ENCODE measurements at regions not wholly inside any gene's neighbourhood (a gene's known extent, or its start where the extent isn't known, plus 50 kb on each side); places are given as distances from the start of the nearest gene placed in this dataset.

- DNase-seq: no peak
Measured at GRCh38 chr15:70488941-70489848, 274.2 kb downstream of the UACA start.

- no peak for DNase-seq
Measured at GRCh38 chr15:70488002-70488605, 275.3 kb downstream of the UACA start.

GRCh38 chr15:70487387-70487740, 276.0 kb downstream of the UACA start:
- no peak for DNase-seq

DNA sequence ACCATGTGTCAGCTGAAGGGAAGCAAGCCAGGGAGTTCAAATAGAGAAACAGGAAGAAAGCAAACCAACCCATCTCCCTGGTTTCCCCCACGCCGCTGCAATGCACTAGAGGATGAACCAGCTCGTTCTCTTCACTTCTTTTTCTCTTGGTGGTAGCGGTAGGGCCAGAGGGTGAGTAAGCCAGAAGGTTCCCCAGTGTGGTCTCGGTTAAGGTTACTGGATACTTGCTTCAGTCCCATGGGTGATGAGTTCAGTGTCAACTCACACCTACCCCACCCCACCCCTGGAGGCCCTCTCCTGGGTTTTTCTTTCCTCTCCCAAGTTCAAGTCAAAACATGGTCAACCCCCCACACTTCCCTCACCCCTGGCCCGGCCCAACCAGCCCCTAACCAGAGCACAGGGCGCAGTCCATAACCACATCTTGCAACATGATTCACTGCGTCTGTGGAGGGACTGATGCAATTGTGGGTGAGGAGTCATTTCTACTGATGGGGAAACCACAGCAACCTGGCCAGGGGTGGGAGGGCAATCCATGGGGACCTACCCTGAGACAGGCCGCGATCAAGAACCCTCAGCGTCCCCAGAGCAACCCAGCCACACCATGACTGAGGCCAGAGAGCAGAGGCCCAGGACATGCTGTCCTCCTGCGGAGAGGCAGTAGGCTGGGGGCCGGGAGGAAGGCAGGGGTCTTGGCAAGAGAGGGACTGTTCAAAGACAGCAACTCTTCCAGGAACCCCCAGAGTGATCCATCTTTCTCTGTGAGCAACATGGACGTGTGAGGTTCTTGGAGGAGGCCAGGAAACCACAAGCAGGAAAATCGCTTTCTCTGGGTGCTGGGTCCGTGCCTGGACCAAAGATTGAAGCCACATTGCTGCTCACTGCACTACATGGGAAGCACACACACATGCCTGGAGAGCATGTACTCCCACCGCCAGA, 276.6 kb downstream of the UACA start:
- DNase-seq: no peak

GRCh38 chr15:70486012-70486411, 277.3 kb downstream of the UACA start:
- DNase-seq: no peak

GRCh38 chr15:70484993-70485392, 278.4 kb downstream of the UACA start:
- DNase-seq: no peak

DNA sequence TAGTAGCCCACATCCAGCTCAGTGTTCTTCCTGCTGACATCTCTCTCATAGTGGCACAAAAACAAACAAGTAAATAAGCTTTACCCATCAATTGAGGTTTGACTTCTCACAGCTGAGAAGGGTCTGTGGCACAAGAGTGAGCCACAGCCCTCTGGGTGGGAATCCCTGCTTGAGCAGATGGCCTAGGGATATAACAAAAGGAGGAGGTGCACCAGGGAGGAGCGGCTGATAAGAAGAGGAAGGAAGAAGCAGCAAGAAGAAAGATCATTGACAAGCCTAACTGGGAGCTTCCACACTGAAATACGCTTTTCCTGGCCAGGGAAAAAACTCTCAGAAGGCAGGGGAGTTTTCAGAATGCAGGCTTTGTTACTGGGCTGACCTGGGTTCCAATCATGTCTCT, 279.8 kb downstream of the UACA start:
- no peak for DNase-seq

- no peak for DNase-seq
Measured at GRCh38 chr15:70480196-70480856, 283.0 kb downstream of the UACA start.

DNA sequence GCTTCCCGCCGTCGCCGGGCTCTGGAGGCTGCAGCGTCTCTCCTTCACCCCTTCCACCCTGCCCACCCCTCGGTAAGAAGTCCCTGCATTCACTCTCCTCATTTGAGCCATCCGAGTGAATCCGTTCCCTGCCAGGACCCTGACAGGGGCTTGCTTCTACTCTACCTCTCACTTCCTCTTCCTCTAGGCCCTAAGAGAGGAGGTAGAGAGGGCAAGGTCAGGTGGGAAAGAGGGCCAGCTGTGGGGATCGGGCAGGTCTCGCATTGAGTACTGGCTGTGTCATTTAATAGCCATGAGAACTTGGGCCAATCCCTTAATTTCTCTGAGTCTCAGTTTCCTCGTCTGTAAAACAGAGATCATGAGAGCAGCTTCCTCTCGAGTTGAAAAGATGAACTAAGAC, 283.6 kb downstream of the UACA start:
- DNase-seq: no peak

DNA sequence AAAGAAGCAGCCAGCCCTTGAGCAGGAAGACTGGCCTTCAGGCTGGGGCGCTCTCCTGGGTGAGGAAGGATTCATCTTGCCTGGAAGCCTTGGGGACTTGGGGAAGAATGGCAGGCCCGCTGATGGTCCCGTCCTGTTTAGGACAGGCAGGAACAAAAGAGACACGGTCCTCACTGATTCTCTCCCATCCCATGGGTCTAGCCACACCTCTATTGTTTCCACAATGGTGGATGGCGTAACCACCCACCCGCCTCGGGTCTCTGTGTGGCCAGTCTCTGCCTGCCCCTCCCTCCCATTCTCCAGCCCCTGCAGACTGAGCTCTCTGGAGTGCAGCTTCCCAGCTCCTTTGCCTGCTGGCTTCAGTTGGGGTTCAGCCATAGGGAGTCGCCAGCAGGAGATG, 284.3 kb downstream of the UACA start:
- no peak for DNase-seq

- no peak for DNase-seq
Measured at GRCh38 chr15:70478251-70478990, 284.9 kb downstream of the UACA start.

GRCh38 chr15:70477750-70478250, 285.6 kb downstream of the UACA start:
- DNase-seq: no peak

GRCh38 chr15:70476441-70476840, 286.9 kb downstream of the UACA start:
- DNase-seq: no peak

DNA sequence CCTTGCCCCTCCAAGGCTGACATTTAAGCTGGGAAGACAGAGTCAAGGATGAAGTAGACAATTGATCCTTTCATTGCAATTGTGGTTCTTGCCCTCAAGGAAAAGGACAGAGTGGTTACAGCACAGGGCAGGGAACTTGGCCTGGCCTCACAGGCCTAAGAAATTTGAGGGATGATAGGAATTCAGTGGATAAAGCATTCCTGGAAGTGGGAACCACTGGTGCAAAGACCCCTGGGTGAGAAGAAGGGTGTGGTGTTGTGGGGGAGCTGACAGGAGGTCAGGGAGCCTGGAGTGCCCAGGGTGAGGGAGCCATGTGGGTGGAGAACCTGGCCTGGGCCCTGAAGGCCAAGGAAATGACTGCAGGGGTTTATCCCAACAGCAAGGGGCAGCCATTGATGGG, 287.4 kb downstream of the UACA start:
- DNase-seq: no peak

GRCh38 chr15:70475407-70475781, 288.0 kb downstream of the UACA start:
- no peak for DNase-seq

GRCh38 chr15:70474471-70475406, 288.6 kb downstream of the UACA start:
- DNase-seq: peak; percentile 80

GRCh38 chr15:70473581-70474370, 289.6 kb downstream of the UACA start:
- no peak for DNase-seq

GRCh38 chr15:70471517-70471916, 291.8 kb downstream of the UACA start:
- DNase-seq: no peak

GRCh38 chr15:70470556-70471191, 292.7 kb downstream of the UACA start:
- DNase-seq: no peak

Measured in NCI-H2029 (cell line).